Rectal smooth muscle tissue (tissue), 1 donor: ENCODE measurements at regions not wholly inside any gene's neighbourhood (a gene's known extent, or its start where the extent isn't known, plus 50 kb on each side); places are given as distances from the start of the nearest gene placed in this dataset.

Experiments used
- H3K27ac ChIP-seq: one replicate; pipeline ENCODE4 v1.7.0; 2013; ENCODE audit warnings: low read depth, low read length, inconsistent platforms
- H3K27me3 ChIP-seq: one replicate; pipeline ENCODE4 v1.7.0; 2013; ENCODE audit warnings: low read length; ENCODE audit not compliant: control insufficient read depth, insufficient read depth
- H3K36me3 ChIP-seq: one replicate; pipeline ENCODE4 v1.7.0; 2013; ENCODE audit warnings: low read length; ENCODE audit not compliant: control insufficient read depth, insufficient read depth
- H3K4me1 ChIP-seq: one replicate; pipeline ENCODE4 v1.7.0; 2013; ENCODE audit warnings: low read length; ENCODE audit not compliant: control insufficient read depth, insufficient read depth
- H3K4me3 ChIP-seq: one replicate; pipeline ENCODE4 v1.7.0; 2013; ENCODE audit warnings: low read length
- H3K9ac ChIP-seq: one replicate; pipeline ENCODE4 v1.7.0; 2013; ENCODE audit warnings: low read length

DNA sequence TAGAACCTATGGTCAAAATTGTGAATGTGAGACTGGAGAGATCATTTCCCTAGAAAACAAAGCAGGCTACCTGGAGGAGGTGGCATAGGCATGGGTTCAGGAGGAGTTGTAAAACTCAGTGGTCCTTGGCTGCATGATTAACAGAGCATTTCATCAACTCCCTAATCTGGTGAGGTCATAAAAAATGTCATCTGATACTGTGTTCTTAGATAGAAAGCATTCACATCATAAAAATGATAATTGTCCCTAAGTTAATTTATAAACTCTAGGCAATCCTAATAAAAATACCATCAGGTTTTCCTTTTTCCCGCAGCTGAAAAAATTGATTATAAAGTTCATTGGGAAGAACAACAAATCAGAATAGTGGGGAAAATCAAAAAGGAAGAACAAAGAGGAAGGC lies 60.6 kb upstream of the GALNT10 start:
- no peak overlapping the region for H3K27ac ChIP-seq
- no peak overlapping the region for H3K4me3 ChIP-seq
- no peak overlapping the region for H3K9ac ChIP-seq
- no peaks in the 10 kb centered on the region for H3K4me1 ChIP-seq
- H3K27me3 ChIP-seq: no peaks in the 10 kb centered on the region
- H3K36me3 ChIP-seq: no peaks in the 10 kb centered on the region

DNA sequence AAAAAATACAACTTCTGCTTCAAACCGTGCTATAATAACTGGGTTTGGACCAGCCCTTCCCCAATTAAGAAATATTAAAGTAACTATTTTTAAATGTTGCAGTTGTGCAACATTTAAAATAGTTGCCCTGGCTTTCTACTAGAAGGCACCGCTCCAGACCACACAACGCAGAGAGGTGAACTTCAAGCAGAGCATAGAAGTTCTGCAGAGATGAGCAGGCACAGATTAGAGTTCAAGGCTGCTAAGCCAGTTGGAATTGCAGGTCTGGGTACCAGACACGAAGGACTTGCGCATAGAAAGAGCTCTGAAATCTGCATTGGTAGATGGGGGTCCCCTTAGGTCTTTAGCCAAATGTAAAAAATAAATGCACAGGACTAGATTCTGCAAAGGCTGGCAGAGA lies 58.7 kb upstream of the GALNT10 start:
- Histone ChIP-seq H3K27ac (no peak overlapping the region), H3K4me3 (no peak overlapping the region), H3K9ac (no peak overlapping the region), H3K4me1 (no peaks in the 10 kb centered on the region), H3K36me3 (no peaks in the 10 kb centered on the region), H3K27me3 (no peaks in the 10 kb centered on the region)

DNA sequence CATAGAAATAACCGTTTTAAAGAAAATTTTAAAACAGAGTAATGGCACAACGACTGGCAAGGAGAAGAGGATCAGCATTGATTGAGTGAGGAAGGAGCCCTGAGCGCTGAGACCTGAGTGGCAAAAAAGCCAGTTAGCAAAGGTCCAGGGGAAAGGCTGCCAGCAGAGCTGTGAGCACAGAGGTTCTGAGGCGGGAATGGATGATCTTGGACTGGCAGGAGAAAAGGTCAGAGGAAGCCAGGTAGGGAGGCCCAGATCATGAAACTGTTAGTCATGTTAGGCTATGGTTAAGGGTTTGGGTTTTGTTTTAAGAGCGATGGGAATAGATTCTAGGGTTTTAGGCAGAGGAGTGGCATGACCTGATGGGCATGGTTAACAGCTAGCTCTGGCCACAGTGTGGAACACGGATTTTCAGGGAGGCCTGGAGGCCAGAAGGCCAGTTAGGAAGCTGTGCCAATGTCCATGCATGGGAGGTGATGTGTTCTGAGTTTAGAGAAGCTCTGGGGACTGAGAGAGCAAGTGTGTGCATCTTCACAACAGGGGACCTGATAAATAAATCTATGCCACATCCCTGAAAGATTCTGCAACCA lies 57.7 kb upstream of the GALNT10 start:
- Histone ChIP-seq H3K9ac (no peak overlapping the region), H3K36me3 (no peaks in the 10 kb centered on the region), H3K27ac (no peak overlapping the region), H3K27me3 (no peaks in the 10 kb centered on the region), H3K4me3 (no peak overlapping the region), H3K4me1 (no peaks in the 10 kb centered on the region)

DNA sequence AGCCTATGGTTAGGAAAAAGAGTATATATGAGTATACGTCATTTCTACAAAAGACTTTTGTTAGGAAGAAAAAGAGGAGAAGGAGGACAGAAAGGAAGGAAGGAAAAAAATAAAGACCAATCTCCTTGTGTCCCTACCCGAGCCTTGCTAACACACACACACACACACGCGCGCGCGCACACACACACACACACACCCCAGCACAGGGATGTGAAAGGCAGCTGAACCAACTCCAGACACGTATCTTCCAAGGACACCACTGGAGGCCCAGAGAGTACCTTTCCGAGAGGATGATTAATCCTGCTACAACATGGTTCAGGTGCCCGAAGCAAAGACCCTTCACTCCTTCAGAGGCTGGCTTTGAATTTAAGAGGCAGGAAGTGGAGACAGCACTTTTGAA lies 56.9 kb upstream of the GALNT10 start:
- Histone ChIP-seq H3K9ac (no peak overlapping the region), H3K36me3 (no peaks in the 10 kb centered on the region), H3K4me3 (no peak overlapping the region)

DNA sequence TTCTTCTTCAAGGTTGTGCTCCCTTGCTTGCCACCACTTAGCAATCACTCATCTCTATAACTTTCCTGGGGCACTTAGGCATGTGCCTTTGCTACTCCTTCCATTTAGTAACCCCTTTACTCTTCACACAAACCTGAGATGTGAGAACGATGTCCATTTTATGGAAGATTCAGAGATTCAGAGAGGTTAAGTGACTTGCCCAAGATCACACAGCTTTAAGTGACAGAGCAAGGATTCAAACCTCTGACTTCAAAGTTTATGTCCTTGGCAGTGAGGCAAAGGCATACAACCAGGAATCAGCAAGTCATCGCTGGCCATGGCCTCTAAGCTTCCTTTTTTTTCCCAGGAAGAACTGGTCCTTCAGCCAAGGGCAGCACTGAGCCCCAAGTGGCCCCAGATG lies 56.0 kb upstream of the GALNT10 start:
- no peak overlapping the region for H3K9ac ChIP-seq
- H3K27ac ChIP-seq: no peak overlapping the region
- H3K27me3 ChIP-seq: no peaks in the 10 kb centered on the region
- H3K4me1 ChIP-seq: peaks cover 9% of the 10 kb centered on the region
- H3K4me3 ChIP-seq: no peak overlapping the region
- H3K36me3 ChIP-seq: no peaks in the 10 kb centered on the region

More for the DNA sequence above, 56.9 kb upstream of the GALNT10 start:
- Histone ChIP-seq H3K4me1 (peaks cover 1% of the 10 kb centered on the region), H3K27me3 (no peaks in the 10 kb centered on the region), H3K27ac (no peak overlapping the region)

DNA sequence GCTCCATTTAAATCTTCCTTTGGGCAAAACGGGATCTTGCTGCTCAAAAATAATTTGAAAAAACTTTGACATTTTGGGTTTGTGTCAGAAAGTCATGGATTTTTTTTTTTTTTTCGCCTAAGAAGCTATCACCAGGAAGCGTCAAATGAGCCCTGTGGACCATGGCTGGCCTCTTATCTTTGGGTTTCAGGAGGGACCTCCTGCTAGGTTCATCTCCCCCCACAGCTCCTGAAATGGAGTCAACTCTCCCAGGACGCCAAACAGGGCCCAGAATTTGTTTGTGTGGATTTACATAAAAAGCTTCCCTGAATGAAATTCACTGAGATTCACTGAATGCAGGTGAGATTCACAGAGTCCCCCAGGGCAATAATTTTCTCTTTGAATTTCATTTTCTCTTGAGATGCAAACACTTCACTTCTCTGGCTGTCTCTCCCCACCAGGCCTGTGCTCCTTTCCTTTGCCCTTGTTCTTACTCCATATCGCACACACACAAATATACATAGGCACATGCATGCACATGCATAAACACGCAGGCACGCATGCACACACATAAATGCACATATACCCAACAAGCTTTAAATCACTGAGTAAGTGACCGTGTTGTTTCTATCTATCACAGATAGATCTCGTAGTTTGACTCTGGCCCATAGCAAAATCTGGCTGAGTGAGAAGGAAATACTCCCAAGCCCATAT lies 55.3 kb upstream of the GALNT10 start:
- peaks cover 9% of the 10 kb centered on the region for H3K4me1 ChIP-seq

DNA sequence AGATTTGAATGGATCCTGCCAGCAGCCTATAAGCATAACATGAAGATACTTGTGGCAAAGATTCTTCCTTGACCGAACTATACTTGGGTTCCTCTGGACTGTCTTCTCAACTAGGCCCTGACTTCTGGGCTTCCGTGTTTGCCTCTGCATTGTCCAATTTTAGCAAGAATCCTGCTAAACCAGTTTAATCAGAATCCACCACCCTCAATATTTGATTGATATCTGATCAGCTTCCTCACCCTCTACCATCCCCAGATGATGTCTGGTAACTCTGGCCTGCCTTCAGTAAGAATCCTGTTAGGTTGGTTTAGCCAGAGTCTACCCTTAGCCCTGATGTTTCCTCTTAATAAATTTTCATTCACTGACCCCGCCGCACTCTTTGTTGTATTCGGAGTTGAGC lies 54.4 kb upstream of the GALNT10 start:
- H3K36me3 ChIP-seq: no peaks in the 10 kb centered on the region
- peaks cover 9% of the 10 kb centered on the region for H3K4me1 ChIP-seq
- no peak overlapping the region for H3K9ac ChIP-seq
- no peaks in the 10 kb centered on the region for H3K27me3 ChIP-seq
- no peak overlapping the region for H3K27ac ChIP-seq
- no peak overlapping the region for H3K4me3 ChIP-seq

More for the DNA sequence above, 55.3 kb upstream of the GALNT10 start:
- Histone ChIP-seq H3K27me3 (no peaks in the 10 kb centered on the region), H3K36me3 (no peaks in the 10 kb centered on the region), H3K9ac (no peak overlapping the region), H3K4me3 (no peak overlapping the region), H3K27ac (no peak overlapping the region)

DNA sequence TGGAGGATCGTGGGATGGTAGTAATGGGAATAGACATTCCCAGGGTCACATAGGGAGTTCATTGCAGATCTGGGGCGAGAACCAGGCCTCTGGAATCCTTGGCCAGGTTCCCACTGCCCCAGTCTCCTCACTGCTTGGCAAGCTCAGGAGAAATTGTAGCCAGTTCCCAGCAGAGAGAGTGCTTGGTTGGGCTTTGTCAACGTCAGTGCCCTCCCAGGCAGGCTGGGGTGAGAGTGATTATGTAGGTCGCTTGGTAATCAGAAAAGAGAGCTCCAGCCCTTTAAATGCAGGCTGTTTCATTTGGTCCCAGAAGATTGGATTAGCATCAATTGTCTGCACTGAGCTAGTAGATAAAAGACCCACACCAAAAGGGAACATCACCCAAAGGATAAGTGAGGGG lies 51.8 kb upstream of the GALNT10 start:
- Histone ChIP-seq H3K9ac (no peak overlapping the region), H3K36me3 (no peaks in the 10 kb centered on the region), H3K4me3 (no peak overlapping the region), H3K27ac (peak overlapping the region; percentile 44), H3K27me3 (no peaks in the 10 kb centered on the region), H3K4me1 (peaks cover 9% of the 10 kb centered on the region)

DNA sequence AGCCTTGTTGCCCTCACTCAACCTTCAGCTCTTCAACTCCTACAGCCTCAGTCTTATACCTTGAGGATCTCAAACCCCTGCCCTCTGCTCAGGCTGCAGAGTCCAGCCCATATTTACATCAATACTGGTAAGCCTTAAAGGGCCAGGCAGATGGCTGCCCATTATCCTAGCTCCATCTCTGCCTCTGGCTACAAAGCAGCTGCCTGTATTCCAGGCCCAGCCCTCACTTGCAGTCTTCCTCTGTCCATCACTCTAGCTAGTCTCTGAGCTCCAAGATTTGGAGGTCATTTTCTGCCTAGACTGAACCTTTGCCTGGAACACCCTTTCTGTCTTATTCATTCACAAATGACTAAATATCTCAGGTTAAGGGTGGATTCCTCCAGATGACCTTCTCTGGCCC lies 50.2 kb upstream of the GALNT10 start:
- Histone ChIP-seq H3K27me3 (no peaks in the 10 kb centered on the region), H3K9ac (no peak overlapping the region), H3K36me3 (no peaks in the 10 kb centered on the region), H3K4me3 (no peak overlapping the region), H3K27ac (no peak overlapping the region), H3K4me1 (peaks cover 9% of the 10 kb centered on the region)
